DND-41 (cell line): ENCODE measurements at regions not wholly inside any gene's neighbourhood (a gene's known extent, or its start where the extent isn't known, plus 50 kb on each side); places are given as distances from the start of the nearest gene placed in this dataset.

Source experiments
- ATAC-seq: fragments of 200-7000 bp; cut with Tn5 transposase; 3 replicates; pipeline ENCODE4 v1.9.1; 2021; ENCODE audit warnings: low read depth; ENCODE audit not compliant: insufficient read depth
- DNase-seq: peaks from one replicate; pipeline ENCODE4 v3.0.0-alpha.2; 2020
- H2AFZ ChIP-seq: 2 replicates; pipeline ENCODE4 v1.6.0; 2012; ENCODE audit warnings: low read depth, low read length
- H3K27ac ChIP-seq: 2 replicates; pipeline ENCODE4 v1.5.1; 2012; ENCODE audit warnings: low read length, inconsistent platforms
- H3K27me3 ChIP-seq: fragments of 200-600 bp; sonication (generic); 2 replicates; pipeline ENCODE4 v1.6.0; 2012; ENCODE audit warnings: low read length, mild to moderate bottlenecking, inconsistent platforms; ENCODE audit not compliant: insufficient read depth, poor library complexity
- H3K36me3 ChIP-seq: 2 replicates; pipeline ENCODE4 v1.5.1; 2012; ENCODE audit warnings: low read length, inconsistent platforms; ENCODE audit not compliant: insufficient read depth
- H3K4me1 ChIP-seq: 2 replicates; pipeline ENCODE4 v1.5.1; 2012; ENCODE audit warnings: mild to moderate bottlenecking, low read length; ENCODE audit not compliant: insufficient read depth
- H3K4me2 ChIP-seq: 2 replicates; pipeline ENCODE4 v1.6.0; 2012; ENCODE audit warnings: mild to moderate bottlenecking, moderate library complexity, low read length, inconsistent platforms; ENCODE audit not compliant: insufficient read depth
- H3K4me3 ChIP-seq, 2 experiments: fragments of 200-600 bp in 1 of 2; shearing (Covaris generic) in 1 of 2; 2 replicates each; pipeline ENCODE4 v1.5.1; 2012 to 2016; ENCODE audit warnings: inconsistent platforms in 2 of 2, low read length in 2 of 2, mild to moderate bottlenecking in 2 of 2, low read depth in 1 of 2, moderate library complexity in 1 of 2
- H3K79me2 ChIP-seq: 2 replicates; pipeline ENCODE4 v1.6.0; 2012; ENCODE audit warnings: low read length, inconsistent platforms; ENCODE audit not compliant: insufficient read depth
- H3K9ac ChIP-seq: 2 replicates; pipeline ENCODE4 v1.6.0; 2012; ENCODE audit warnings: low read depth, mild to moderate bottlenecking, inconsistent platforms, low read length, moderate library complexity
- H3K9me3 ChIP-seq: 2 replicates; pipeline ENCODE4 v1.5.1; 2012; ENCODE audit warnings: low read length, moderate library complexity, mild to moderate bottlenecking, inconsistent platforms; ENCODE audit not compliant: insufficient read depth, severe bottlenecking
- H4K20me1 ChIP-seq: 2 replicates; pipeline ENCODE4 v1.6.0; 2012; ENCODE audit warnings: low read length; ENCODE audit not compliant: insufficient read depth
- EZH2 ChIP-seq: IDR thresholded peaks from 3 replicates; pipeline ENCODE4 v1.6.1; 2012; ENCODE audit warnings: borderline replicate concordance, low read depth, mild to moderate bottlenecking, moderate library complexity, low read length, inconsistent platforms; ENCODE audit not compliant: severe bottlenecking
- TF ChIP-seq, protein P1 (sequence below): IDR thresholded peaks from 2 replicates; pipeline ENCODE4 v1.5.1; 2012; ENCODE audit warnings: borderline replicate concordance, low read length, moderate library complexity, mild to moderate bottlenecking; ENCODE audit not compliant: poor library complexity, severe bottlenecking; ENCODE audit errors: extremely low read depth

DNA sequence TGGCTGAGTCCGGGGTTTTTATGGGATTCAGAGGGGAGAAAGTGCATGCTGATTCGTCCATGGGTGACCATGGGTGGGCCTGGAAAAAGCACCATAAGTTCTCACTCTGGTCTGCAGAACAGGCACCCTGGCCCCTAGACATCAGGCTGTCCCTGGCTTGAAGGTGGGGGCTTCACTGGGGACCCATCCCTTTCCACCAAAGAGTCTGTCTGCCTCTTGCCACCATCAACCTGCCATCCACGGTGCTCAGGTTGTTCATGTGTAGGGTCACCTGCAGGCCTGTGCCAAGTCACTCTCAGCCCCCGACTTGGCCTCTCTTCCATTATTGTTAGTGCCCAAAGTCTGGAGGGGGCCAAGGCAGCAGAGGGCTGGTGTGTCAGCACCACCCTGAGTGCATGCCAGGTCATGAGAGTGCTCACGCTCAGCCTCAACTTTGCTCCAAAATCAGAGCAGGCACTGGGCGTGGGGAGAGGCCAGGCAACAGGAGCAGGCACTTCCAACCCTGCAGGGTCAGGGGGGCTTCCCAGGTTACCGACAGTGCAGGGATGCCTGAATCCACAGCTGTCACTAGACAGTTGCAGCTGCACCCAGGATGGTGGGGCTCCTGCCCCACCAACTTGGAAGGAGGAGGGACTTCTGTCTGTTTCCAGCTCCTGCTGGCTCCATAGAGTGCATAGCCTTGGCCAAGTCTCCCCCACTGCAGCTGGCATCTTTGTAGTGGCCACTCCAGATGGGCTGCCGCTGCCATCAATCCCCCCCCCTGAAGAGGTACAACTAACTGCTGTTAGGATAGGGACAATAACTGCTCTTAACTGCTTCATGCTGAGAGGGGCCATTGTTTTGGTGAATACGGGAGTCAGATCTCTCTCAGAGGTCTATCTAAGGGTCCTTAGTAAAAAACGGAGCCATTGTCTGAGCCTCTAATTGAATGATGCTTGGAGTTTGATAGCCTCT, 209.3 kb downstream of the AKAIN1 start:
- no peak for ATAC-seq
- no peak overlapping the region for H3K9ac ChIP-seq
- no peaks in the 10 kb centered on the region for H3K36me3 ChIP-seq
- no peak overlapping the region for H2AFZ ChIP-seq
- peaks cover 14% of the 10 kb centered on the region for H3K9me3 ChIP-seq
- DNase-seq, result no peak
- no peaks in the 10 kb centered on the region for H3K27me3 ChIP-seq
- no peaks in the 10 kb centered on the region for H3K79me2 ChIP-seq
- H4K20me1 ChIP-seq, result no peaks in the 10 kb centered on the region
- TF ChIP-seq, protein P1, sequence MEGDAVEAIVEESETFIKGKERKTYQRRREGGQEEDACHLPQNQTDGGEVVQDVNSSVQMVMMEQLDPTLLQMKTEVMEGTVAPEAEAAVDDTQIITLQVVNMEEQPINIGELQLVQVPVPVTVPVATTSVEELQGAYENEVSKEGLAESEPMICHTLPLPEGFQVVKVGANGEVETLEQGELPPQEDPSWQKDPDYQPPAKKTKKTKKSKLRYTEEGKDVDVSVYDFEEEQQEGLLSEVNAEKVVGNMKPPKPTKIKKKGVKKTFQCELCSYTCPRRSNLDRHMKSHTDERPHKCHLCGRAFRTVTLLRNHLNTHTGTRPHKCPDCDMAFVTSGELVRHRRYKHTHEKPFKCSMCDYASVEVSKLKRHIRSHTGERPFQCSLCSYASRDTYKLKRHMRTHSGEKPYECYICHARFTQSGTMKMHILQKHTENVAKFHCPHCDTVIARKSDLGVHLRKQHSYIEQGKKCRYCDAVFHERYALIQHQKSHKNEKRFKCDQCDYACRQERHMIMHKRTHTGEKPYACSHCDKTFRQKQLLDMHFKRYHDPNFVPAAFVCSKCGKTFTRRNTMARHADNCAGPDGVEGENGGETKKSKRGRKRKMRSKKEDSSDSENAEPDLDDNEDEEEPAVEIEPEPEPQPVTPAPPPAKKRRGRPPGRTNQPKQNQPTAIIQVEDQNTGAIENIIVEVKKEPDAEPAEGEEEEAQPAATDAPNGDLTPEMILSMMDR, result no peak
- TF ChIP-seq EZH2, result no peak
- H3K4me1 ChIP-seq, result no peaks in the 10 kb centered on the region
- H3K27ac ChIP-seq, result no peak overlapping the region
- H3K4me2 ChIP-seq, result no peak overlapping the region
- H3K4me3 ChIP-seq, result no peak overlapping the region

DNA sequence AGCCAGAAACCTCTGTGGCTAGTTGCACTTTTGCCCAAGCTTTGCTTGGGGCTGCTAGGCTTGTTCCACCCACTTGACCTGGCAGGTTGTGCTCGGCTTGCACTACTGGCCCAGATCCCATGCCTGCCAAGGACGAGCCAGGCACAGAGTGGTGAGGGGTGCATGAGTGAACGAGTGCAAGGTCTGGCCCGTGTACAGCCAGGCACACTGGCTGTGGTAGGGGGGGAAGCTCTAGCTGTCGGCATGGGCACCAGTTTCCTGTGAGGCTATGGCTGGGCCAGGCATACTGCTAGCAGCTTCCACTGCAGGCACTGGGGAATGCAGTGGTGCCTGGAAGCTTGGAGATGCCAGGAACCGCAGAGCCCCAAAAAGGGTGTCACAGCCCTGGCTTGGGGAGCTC, 210.4 kb downstream of the AKAIN1 start:
- H3K36me3 ChIP-seq, result no peaks in the 10 kb centered on the region
- ATAC-seq, result no peak
- H3K4me2 ChIP-seq, result no peak overlapping the region
- no peak for DNase-seq
- H3K27ac ChIP-seq, result no peak overlapping the region
- H3K9ac ChIP-seq, result no peak overlapping the region
- H3K4me3 ChIP-seq, result no peak overlapping the region
- no peaks in the 10 kb centered on the region for H3K4me1 ChIP-seq
- no peak overlapping the region for H2AFZ ChIP-seq
- H3K79me2 ChIP-seq, result no peaks in the 10 kb centered on the region
- no peak for TF ChIP-seq EZH2
- TF ChIP-seq, protein P1, result no peak
- H4K20me1 ChIP-seq, result no peaks in the 10 kb centered on the region
- H3K9me3 ChIP-seq, result peaks cover 5% of the 10 kb centered on the region
- no peaks in the 10 kb centered on the region for H3K27me3 ChIP-seq

DNA sequence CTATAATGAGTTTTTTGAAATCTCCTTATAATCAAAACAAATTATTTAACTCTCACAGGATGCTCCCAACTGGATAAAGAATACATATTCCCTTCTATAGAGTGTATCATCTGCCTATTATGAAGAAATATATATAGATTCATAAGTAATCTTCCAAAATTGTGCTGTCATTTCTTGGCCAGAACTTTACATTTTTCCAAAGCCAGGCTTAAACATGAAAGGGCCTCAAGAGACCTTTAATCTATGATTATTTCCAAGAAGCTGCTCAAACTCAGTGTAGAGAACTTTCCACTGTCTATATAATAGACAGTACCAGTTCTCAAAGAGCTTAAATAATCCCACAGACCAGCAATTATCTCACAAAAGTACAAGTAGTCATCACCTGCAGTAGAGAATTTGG, 211.0 kb downstream of the AKAIN1 start:
- Histone ChIP-seq H2AFZ (no peak overlapping the region), H3K4me1 (no peaks in the 10 kb centered on the region), H3K36me3 (no peaks in the 10 kb centered on the region), H3K27ac (no peak overlapping the region), H3K4me2 (no peak overlapping the region), H3K9ac (no peak overlapping the region), H3K9me3 (peaks cover 5% of the 10 kb centered on the region), H3K27me3 (no peaks in the 10 kb centered on the region), H4K20me1 (no peaks in the 10 kb centered on the region), H3K4me3 (no peak overlapping the region), H3K79me2 (no peaks in the 10 kb centered on the region)
- no peak for DNase-seq
- no peak for ATAC-seq
- TF ChIP-seq, protein P1, result no peak
- no peak for TF ChIP-seq EZH2
